Body of pancreas (tissue), 4 donors: ENCODE measurements at regions not wholly inside any gene's neighbourhood (a gene's known extent, or its start where the extent isn't known, plus 50 kb on each side); places are given as distances from the start of the nearest gene placed in this dataset.

Experiments
- ATAC-seq: fragments of 150-250 bp; one replicate; pipeline ENCODE4 v1.9.1; 2016
- DNase-seq, 4 donors: peaks; one replicate each; pipeline ENCODE4 v3.0.0-alpha.2; 2019
- H3K27ac ChIP-seq, 4 donors: fragments of 200-600 bp; sonication (generic); 1 replicate in 3 of 4; 2 replicates in 1 of 4; pipeline versions ENCODE4 v1.5.1 to v1.6.1; 2016 to 2019; ENCODE audit warnings: mild to moderate bottlenecking in 1 of 4, mixed read lengths in 1 of 4, moderate library complexity in 1 of 4
- H3K27me3 ChIP-seq, 2 donors: fragments of 200-600 bp; sonication (generic); one replicate each; pipeline ENCODE4 v1.6.0; 2016; ENCODE audit warnings: mild to moderate bottlenecking in 1 of 2
- H3K36me3 ChIP-seq, 2 donors: fragments of 200-600 bp; sonication (generic); replicated peaks in 1 of 2; 2 replicates each; pipeline ENCODE4 v1.5.1; 2016; ENCODE audit warnings: low read depth in 2 of 2; ENCODE audit not compliant: insufficient read depth in 1 of 2
- H3K4me1 ChIP-seq: fragments of 200-600 bp; sonication (generic); one replicate; pipeline ENCODE4 v1.6.0; 2016
- H3K4me3 ChIP-seq, 2 donors: fragments of 200-600 bp; sonication (generic); 1 replicate in 1 of 2; 2 replicates in 1 of 2; pipeline ENCODE4 v1.5.1; 2016 to 2019
- H3K9me3 ChIP-seq, 3 donors: fragments of 200-600 bp; sonication (generic); 1 replicate in 2 of 3; 2 replicates in 1 of 3; pipeline ENCODE4 v1.5.1; 2016
- CTCF ChIP-seq, 7 experiments: fragments of 450-650 bp in 4 of 7; fragments of 200-600 bp in 3 of 7; sonication (generic) in 3 of 7; IDR thresholded peaks; one replicate each; pipeline ENCODE4 v1.5.1; 2016 to 2019; ENCODE audit warnings: antibody characterized with exemption in 7 of 7
- POLR2A ChIP-seq, 3 donors: fragments of 450-650 bp; IDR thresholded peaks; one replicate each; pipeline ENCODE4 v1.6.1; 2016; ENCODE audit warnings: antibody characterized with exemption in 3 of 3, mild to moderate bottlenecking in 2 of 3
- WGBS, 2 donors: methylation state at CpG; one replicate each; pipeline ENCODE4 v1.1.5; 2017; 5-methylcytosine and 5-hydroxymethylcytosine counted together
- intact Hi-C: fragments of 100-400 bp; cut with DNase I; formaldehyde crosslinking; loops from one replicate; pipeline ENCODE4 v1.15.1; 2023

DNA sequence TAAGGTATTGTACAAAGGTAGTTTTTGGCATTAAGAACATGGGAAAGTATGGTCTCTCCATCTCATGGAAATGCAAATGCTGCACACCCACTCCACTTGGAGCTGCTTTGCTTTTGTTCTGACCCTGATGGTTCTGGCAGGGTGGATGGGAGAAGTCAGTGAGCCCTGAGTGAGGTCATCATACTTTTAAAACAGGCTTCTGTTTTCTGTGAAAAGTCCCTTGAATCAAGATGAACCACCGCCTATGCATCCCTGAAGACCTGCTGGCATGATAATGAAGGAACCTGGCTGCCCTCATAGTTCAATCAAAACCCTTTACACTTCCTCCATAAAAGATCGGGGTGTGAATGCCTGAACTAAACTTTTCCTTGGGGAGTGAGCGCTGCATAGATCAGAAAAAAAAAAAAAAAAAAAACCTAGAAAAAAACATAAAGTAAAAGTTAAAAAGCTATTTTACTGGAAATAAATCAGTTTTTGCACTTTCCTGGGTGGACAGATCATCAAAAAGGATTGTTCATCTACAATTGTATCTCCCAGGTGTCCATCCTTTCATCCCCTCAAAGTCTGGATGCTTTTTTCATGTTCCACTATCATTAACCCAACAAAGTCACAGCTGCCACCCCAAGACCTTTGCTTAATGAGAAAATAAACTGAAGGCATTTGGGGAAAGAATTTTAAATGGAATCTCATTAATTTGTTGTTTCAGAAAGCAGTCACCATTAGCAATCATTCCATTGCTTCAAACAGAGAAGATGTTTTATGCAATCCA is 728.1 kb upstream of the DDX18 start:
- DNase-seq (no peak), ATAC-seq (no peak)
- Histone ChIP-seq H3K27me3 (no peaks in the 10 kb centered on the region), H3K27ac (no peak overlapping the region), H3K36me3 (no peaks in the 10 kb centered on the region), H3K9me3 (no peaks in the 10 kb centered on the region), H3K4me3 (no peak overlapping the region), H3K4me1 (no peaks in the 10 kb centered on the region)
- intact Hi-C loops: no loop called here
- WGBS, 2 donors: 64 to 72% methylated on average over 3 of the region's 3 CpGs
- TF ChIP-seq POLR2A (IDR thresholded peaks at IDR 0.05): no peak
- no peak for TF ChIP-seq CTCF (IDR thresholded peaks at IDR 0.05)

DNA sequence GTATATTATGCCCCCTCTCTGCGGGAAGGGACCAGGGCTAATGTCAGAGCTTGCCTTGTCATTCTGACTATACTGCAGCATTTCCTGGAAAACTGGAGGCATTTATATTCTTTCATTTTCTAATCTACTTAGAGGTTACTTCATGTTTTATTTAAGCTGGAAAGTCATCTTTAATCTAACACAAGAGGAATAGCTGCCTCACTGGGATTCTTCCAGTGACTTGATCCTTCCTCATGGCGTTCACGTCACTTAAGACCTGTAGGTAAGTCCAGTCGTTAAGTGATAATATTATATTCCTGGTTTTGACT is 727.6 kb upstream of the DDX18 start:
- no peaks in the 10 kb centered on the region for H3K4me1 ChIP-seq
- no peaks in the 10 kb centered on the region for H3K36me3 ChIP-seq
- 56 to 59% methylated on average over 4 of the region's 4 CpGs for WGBS, 2 donors
- no peak overlapping the region for H3K4me3 ChIP-seq
- intact Hi-C loops: no loop called here
- ATAC-seq (no peak), DNase-seq (no peak)
- H3K27ac ChIP-seq: no peak overlapping the region
- no peaks in the 10 kb centered on the region for H3K9me3 ChIP-seq
- TF ChIP-seq POLR2A (IDR thresholded peaks at IDR 0.05) (no peak), CTCF (IDR thresholded peaks at IDR 0.05) (no peak)
- H3K27me3 ChIP-seq: no peaks in the 10 kb centered on the region

GRCh38 chr2:117087535-117088291 is 726.8 kb upstream of the DDX18 start:
- ATAC-seq (no peak), DNase-seq (no peak)
- Histone ChIP-seq H3K4me3 (no peak overlapping the region), H3K27me3 (no peaks in the 10 kb centered on the region), H3K27ac (no peak overlapping the region), H3K4me1 (no peaks in the 10 kb centered on the region), H3K9me3 (no peaks in the 10 kb centered on the region), H3K36me3 (no peaks in the 10 kb centered on the region)
- intact Hi-C loops: no loop called here
- WGBS, 2 donors: 5 to 12% methylated on average over 9 of the region's 9 CpGs
- no peak for TF ChIP-seq CTCF (IDR thresholded peaks at IDR 0.05)
- TF ChIP-seq POLR2A (IDR thresholded peaks at IDR 0.05): no peak

DNA sequence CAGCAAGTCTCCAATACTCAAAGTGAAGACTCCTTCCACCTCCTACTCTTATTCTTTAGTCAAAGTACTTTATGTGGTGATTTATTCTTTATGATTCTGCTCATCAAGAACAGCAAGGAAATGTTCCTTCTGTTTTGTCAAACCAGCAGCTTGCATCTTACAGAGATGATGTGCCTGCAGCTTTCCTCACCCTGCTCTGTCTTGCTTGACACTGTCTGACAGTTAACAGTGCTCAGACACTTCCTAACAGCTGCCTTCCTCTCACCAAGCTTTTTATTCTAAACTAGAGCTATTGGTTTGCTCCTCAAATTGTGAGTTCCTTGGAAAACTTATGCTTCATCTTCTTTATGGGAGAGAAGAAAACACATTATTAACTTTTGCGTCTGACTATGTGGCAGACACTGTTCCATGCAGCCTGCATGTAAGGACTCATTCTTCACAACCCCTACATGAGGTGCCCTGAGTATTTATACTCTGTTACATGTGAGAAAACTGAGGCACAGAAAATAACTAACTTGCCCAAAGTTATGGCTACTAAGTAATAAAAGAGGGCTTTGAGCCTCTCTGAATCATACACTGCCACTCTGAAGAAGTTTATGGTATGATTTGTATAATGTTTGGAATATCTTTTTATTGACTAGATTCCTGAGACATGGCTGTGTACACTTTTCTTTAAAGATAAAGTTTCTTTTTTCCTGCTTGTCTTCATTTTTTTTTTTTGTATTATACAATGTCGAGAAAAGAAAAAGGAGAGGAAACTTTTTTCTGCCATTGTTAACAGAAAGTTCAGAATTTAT is 723.3 kb upstream of the DDX18 start:
- TF ChIP-seq POLR2A (IDR thresholded peaks at IDR 0.05): no peak
- no peak for TF ChIP-seq CTCF (IDR thresholded peaks at IDR 0.05)
- no peak overlapping the region for H3K4me3 ChIP-seq
- no peak overlapping the region for H3K27ac ChIP-seq
- no peaks in the 10 kb centered on the region for H3K9me3 ChIP-seq
- ATAC-seq: no peak
- WGBS, 2 donors: 58 to 73% methylated on average over 2 of the region's 2 CpGs
- H3K4me1 ChIP-seq: no peaks in the 10 kb centered on the region
- no peaks in the 10 kb centered on the region for H3K36me3 ChIP-seq
- no peaks in the 10 kb centered on the region for H3K27me3 ChIP-seq
- no peak for DNase-seq
- intact Hi-C loops: no loop called here
